GM21723 (cell line): ENCODE measurements at regions not wholly inside any gene's neighbourhood (a gene's known extent, or its start where the extent isn't known, plus 50 kb on each side); places are given as distances from the start of the nearest gene placed in this dataset.
"Not testable (repeated sequence)": the region's sequence is repeated elsewhere in the genome, so short reads cannot be mapped to it uniquely, and the experiment has no call there.

Experiments
- ATAC-seq: cut with Tn5 transposase; IDR thresholded peaks from one replicate; pipeline ENCODE4 v1.9.1; 2021; ENCODE audit warnings: mild to moderate bottlenecking, moderate library complexity; ENCODE audit not compliant: unreplicated experiment

- ATAC-seq: no peak
Observed at GRCh38 chr15:62316413-62317060, 151.5 kb upstream of the C2CD4B start.

DNA sequence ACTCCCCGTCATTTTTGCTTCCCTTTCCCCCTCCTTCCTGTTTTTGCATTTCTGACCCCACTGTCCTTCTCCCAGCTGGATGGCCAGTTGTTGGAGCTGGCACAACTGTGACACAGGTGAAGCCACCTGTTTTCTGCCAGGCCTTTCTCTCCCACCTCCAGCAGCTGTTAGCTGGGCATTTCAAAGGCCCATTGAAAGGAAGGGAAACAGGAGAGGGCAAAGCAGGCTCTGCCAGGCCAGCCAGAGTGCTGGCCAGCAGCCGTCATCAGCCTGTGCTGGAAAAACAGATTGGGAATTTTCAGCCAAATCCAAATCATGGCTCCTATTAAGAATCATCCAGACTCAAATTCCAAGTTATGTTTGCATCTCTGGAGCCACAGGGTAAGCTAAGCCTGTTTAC is 155.2 kb upstream of the C2CD4B start:
- ATAC-seq: no peak

GRCh38 chr15:62323353-62323890 is 158.3 kb upstream of the C2CD4B start:
- no peak for ATAC-seq

DNA sequence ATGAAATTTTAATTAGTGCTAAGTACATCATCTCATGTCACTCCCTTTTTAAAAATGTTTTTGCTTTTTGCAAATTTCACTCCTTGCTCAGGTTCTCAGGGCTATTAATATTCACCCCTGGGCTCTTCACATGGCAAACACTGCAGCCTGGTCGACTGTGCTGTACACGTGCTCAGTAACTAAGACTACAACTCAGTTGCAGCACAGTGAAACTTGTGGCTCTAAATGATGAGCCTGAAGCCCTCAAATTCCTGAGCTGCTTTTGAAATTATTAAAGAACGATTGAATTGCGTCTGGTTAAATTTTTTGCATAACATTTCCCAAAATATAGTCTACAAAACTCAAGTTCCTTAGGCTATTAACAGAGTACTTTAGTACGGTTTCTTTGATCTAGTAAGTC is 159.3 kb upstream of the C2CD4B start:
- no peak for ATAC-seq

DNA sequence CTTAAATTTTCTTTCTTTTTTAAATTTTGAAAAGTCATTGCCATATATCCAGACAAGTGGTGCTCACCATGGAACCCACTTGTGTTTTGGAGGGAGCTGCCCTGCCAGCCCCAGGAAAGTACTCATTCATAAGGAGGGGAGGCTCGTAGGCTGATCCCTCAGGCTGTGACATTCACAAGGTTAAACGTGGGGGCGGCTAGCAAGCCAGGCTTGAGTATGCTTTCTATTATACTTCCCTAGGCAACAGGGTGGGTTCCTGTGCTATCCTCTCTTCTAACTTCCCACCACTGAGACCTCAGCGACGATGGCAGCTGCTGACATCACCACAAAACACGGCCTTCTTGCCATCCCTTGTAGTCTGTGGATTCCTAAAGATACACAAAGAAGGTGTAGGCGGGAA is 160.5 kb upstream of the C2CD4B start:
- no peak for ATAC-seq

GRCh38 chr15:62326460-62327011 is 161.5 kb upstream of the C2CD4B start:
- no peak for ATAC-seq

GRCh38 chr15:62327406-62327805 is 162.3 kb upstream of the C2CD4B start:
- ATAC-seq: no peak

- not testable (repeated sequence) for ATAC-seq
Observed at GRCh38 chr15:62332472-62332871, 167.4 kb upstream of the C2CD4B start.

- no peak for ATAC-seq
Observed at GRCh38 chr15:62334536-62334935, 169.5 kb upstream of the C2CD4B start.

DNA sequence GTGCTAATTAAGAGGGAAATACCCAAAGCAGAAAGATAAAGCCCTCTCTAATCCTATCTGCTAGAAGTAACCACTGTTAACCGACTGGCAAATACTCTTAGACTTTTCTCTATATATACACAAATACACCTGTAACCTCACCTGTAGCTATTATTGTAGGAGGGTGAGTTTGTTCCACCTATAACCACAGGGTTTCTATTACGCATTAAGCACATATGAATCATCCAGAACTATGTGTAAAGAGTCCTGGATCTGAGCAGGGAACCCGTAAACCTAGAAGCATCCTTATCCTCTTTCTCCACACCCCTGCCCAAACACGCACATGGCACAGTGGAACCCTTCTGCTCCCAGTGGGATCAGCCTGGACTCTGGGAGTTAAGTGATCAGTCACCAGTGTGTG is 172.8 kb upstream of the C2CD4B start:
- no peak for ATAC-seq

GRCh38 chr15:62338497-62338896 is 173.4 kb upstream of the C2CD4B start:
- ATAC-seq: no peak

GRCh38 chr15:62342959-62343358 is 177.9 kb upstream of the C2CD4B start:
- no peak for ATAC-seq

DNA sequence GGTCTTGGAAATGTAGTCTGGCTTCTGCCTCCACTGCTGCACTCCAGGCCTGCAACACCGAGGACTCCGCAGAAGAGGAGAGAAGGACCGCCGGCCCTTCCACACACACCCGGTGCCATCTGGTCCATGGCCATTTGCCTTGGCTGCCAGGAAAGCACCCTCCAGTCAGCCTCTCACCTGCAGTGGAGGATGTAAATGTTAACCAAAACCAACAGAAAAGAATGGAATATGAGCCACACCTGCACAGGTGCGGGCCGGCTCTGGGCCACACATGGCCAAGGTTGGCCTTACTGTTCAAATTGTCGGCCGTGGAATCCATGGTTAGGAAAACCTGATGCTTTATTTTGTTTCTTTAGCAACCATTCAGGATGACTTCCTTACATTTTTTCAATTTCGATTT is 178.3 kb upstream of the C2CD4B start:
- no peak for ATAC-seq

DNA sequence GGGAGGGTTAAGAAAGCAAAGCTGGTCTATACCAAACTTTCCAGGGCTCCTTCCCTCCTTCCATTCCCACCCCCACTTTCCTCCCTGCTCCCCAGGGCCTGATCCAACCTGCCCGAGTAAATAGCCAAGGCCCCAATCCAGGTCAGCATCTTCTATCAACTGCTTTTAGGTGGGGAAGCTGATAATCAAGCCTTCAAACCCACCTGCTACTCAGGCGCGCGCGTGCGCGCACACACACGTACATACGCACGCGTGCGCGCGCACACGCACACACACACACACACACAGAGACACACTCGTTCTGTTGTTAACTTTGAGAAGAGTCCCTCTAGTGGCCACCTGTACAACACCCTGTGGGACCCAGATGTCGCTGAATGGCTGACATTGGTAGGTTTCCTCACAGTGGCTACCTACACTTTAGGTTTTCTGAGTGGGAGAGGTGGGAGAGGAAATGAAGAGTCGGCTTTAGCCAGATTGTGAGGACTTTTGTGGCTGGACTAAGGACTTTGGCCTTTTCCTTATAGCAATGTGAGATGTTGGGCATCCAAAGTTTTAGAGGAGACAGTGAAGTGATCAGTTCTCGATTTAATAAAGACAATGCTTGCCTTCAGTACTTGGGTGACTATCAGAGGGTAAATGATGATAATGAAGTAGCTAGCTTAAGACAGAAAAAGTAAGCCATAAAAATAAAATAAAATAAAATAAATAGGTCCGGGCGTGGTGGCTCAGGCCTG is 179.9 kb upstream of the C2CD4B start:
- ATAC-seq: no peak

- ATAC-seq: no peak
Observed at GRCh38 chr15:62346168-62346567, 181.1 kb upstream of the C2CD4B start.

DNA sequence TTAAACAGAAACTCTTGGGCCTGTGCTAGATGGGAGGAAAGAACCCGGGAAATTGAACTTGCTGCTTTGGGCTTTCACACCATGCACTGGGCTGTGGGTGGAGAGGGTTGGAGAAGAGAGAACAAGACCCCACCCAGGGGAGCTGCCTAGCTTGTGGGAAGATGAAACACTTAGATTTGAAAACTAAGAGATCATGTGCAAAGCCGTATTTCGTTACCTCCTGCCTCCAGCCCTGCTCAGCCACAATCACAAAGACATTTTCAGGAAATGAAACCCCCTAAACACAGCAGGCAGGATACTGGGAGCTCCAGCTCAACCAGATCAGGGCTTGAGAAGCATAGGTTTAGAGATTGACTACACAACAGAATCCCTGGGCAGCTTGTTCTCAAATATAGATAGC is 183.0 kb upstream of the C2CD4B start:
- no peak for ATAC-seq

DNA sequence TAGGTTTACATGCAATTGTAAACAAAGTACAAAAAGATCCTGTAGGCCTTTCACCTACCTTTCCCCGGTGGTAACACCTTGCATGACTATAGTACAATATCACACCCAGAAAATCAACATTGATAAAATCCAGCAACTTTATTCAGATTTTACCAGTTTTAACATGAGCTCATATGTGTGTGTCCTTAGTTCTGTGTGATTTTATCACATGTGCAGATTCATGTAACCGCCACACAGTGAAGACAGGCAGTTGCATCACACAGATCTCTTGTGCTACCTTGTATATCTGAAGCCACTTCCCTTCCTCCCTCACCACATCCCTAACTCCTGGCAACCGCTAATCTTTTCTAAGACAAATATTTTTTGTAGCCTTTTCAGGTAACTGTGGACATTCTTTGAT is 183.5 kb upstream of the C2CD4B start:
- no peak for ATAC-seq

DNA sequence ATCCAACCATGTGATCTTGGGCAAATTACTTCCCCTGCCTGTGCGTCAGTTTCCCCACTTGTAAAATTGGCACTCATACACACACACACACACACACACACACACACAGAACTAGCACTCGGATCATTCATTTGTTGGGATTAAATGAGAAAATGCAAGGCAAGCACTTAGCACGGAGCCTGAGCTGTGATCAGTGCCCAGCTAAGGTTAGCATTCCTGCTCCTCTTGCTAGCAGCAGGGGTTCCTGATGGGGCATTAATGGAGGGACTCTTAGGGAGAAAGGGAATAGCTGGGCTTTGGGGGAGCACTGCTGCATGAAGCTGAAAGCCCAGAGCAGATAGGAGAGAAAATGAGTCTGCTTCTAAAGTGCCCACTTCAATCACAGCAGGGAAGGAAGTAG is 187.7 kb upstream of the C2CD4B start:
- no peak for ATAC-seq

DNA sequence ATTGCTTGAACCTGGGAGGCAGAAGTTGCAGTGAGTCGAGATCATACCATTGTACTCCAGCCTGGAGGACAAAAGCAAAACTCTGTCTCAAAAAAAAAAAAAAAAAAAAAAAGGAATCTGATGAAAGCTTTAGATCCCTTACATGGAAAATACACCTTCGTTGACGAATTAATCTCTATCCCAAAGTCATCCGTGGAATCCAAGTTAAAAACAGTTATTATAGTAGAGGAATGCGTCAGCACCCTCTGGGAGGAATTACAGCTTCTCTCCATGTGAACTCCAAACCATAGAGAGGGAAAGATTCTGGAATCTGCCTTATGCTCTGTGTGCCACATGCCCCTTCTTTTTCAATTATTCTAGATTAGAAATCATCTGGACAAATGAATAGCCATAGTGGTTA is 192.3 kb upstream of the C2CD4B start:
- no peak for ATAC-seq

DNA sequence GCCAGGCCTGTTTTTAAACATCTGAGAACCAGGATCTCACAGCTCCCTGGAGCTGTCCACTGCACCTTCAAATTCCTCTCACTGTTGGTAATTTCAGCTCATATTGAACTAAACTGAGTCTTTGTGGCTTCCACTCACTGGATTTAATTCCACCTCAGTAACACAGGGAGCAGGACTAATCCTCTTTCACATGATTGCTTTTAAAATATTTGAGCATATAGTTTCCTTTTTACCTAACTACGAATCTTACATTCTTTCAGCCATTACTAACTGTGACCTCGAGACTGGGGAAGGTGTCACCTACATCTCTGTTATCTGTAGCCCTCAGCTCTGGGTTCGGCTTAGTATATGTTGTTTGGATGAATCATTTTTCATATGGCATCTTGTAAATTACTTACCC is 194.3 kb upstream of the C2CD4B start:
- no peak for ATAC-seq

GRCh38 chr15:62360332-62361097 is 195.4 kb upstream of the C2CD4B start:
- ATAC-seq: no peak
